GM23338 (cell line): ENCODE measurements at regions not wholly inside any gene's neighbourhood (a gene's known extent, or its start where the extent isn't known, plus 50 kb on each side); places are given as distances from the start of the nearest gene placed in this dataset.

Source experiments
- ATAC-seq: fragments of 200-7000 bp; cut with Tn5 transposase; 3 replicates; pipeline ENCODE4 v1.9.1; 2020
- DNase-seq: peaks from one replicate; pipeline ENCODE4 v3.0.0-alpha.2; 2015; ENCODE audit warnings: low spot score
- H2AFZ ChIP-seq: fragments of 200-600 bp; sonication (generic); 2 replicates; pipeline ENCODE4 v1.8.0; 2016; ENCODE audit warnings: antibody characterized with exemption, mild to moderate bottlenecking, moderate library complexity
- H3F3A ChIP-seq: fragments of 200-600 bp; sonication (generic); replicated peaks from 2 replicates; pipeline ENCODE4 v1.8.0; 2017; ENCODE audit warnings: antibody characterized with exemption, mixed run types, low read depth
- H3K27ac ChIP-seq: fragments of 200-600 bp; sonication (generic); 2 replicates; pipeline ENCODE4 v1.6.1; 2016; ENCODE audit warnings: low read depth
- H3K27me3 ChIP-seq: fragments of 200-600 bp; sonication (generic); 2 replicates; pipeline ENCODE4 v1.8.0; 2016; ENCODE audit warnings: mild to moderate bottlenecking, mixed run types, moderate library complexity; ENCODE audit not compliant: insufficient read depth
- H3K36me3 ChIP-seq: fragments of 200-600 bp; sonication (generic); 2 replicates; pipeline ENCODE4 v1.8.0; 2016; ENCODE audit warnings: mild to moderate bottlenecking; ENCODE audit not compliant: insufficient read depth
- H3K4me1 ChIP-seq: fragments of 200-600 bp; sonication (generic); 2 replicates; pipeline ENCODE4 v1.8.0; 2016; ENCODE audit warnings: mild to moderate bottlenecking, moderate library complexity; ENCODE audit not compliant: insufficient read depth
- H3K4me2 ChIP-seq: fragments of 200-600 bp; sonication (generic); 2 replicates; pipeline ENCODE4 v1.7.1; 2017; ENCODE audit warnings: mixed run types
- H3K4me3 ChIP-seq: fragments of 200-600 bp; sonication (generic); 2 replicates; pipeline ENCODE4 v1.6.1; 2016; ENCODE audit warnings: mixed run types
- H3K79me2 ChIP-seq: fragments of 200-600 bp; sonication (generic); replicated peaks from 2 replicates; pipeline ENCODE4 v1.8.0; 2017; ENCODE audit warnings: mild to moderate bottlenecking; ENCODE audit not compliant: insufficient read depth
- H3K9me2 ChIP-seq: fragments of 200-600 bp; sonication (generic); 2 replicates; pipeline ENCODE4 v1.8.0; 2017; ENCODE audit not compliant: insufficient read depth
- H4K20me1 ChIP-seq: fragments of 200-600 bp; sonication (generic); replicated peaks from 2 replicates; pipeline ENCODE4 v1.8.0; 2017; ENCODE audit warnings: mild to moderate bottlenecking; ENCODE audit not compliant: insufficient read depth
- H3K27ac Mint-ChIP-seq: 2 replicates; pipeline ENCODE4 v1.8.0; 2020; ENCODE audit warnings: inconsistent platforms, mild to moderate bottlenecking, moderate library complexity, mixed read lengths
- H3K27me3 Mint-ChIP-seq: 3 replicates; pipeline ENCODE4 v1.8.0; 2022; ENCODE audit warnings: low read depth, mild to moderate bottlenecking, moderate library complexity, mixed read lengths, inconsistent platforms; ENCODE audit not compliant: insufficient read depth, poor library complexity
- H3K36me3 Mint-ChIP-seq: 3 replicates; pipeline ENCODE4 v1.8.0; 2021; ENCODE audit warnings: low read depth, mild to moderate bottlenecking, inconsistent platforms, moderate library complexity, mixed read lengths
- H3K4me1 Mint-ChIP-seq: 3 replicates; pipeline ENCODE4 v1.8.0; 2020; ENCODE audit warnings: mild to moderate bottlenecking, inconsistent platforms, mixed read lengths
- H3K4me3 Mint-ChIP-seq: 3 replicates; pipeline ENCODE4 v1.8.0; 2021; ENCODE audit warnings: moderate library complexity, mild to moderate bottlenecking, inconsistent platforms, mixed read lengths
- H3K9me3 Mint-ChIP-seq: 3 replicates; pipeline ENCODE4 v1.8.0; 2020; ENCODE audit warnings: moderate library complexity, mild to moderate bottlenecking, inconsistent platforms, mixed read lengths
- CTCF ChIP-seq, 2 experiments: fragments of 200-600 bp in 1 of 2; sonication (generic) in 1 of 2; conservative IDR thresholded peaks; 2 replicates each; pipeline versions ENCODE4 v1.5.1 to v1.6.1; 2016 to 2017; ENCODE audit warnings: antibody characterized with exemption in 2 of 2, low read depth in 2 of 2, mild to moderate bottlenecking in 2 of 2, moderate library complexity in 1 of 2
- ETS1 ChIP-seq: IDR thresholded peaks from 2 replicates; pipeline ENCODE4 v1.6.1; 2016; ENCODE audit warnings: antibody characterized with exemption
- JUNB ChIP-seq: IDR thresholded peaks from one replicate; pipeline ENCODE4 v1.6.1; 2016; ENCODE audit warnings: antibody characterized with exemption; ENCODE audit not compliant: unreplicated experiment
- NANOG ChIP-seq: IDR thresholded peaks from 2 replicates; pipeline ENCODE4 v1.6.1; 2016; ENCODE audit warnings: antibody characterized with exemption, borderline replicate concordance
- POLR2AphosphoS5 ChIP-seq: IDR thresholded peaks from 2 replicates; pipeline ENCODE4 v1.6.1; 2016; ENCODE audit warnings: antibody characterized with exemption, low read depth
- STAT1 ChIP-seq: IDR thresholded peaks from one replicate; pipeline ENCODE4 v1.6.1; 2016; ENCODE audit warnings: antibody characterized with exemption; ENCODE audit not compliant: unreplicated experiment
- ZNF331 ChIP-seq: fragments of 250-450 bp; sonication (Bioruptor Pico); IDR thresholded peaks from 2 replicates; pipeline ENCODE4 v1.5.0; 2020; ENCODE audit warnings: low read depth, mild to moderate bottlenecking, moderate library complexity
- TF ChIP-seq, protein P1 (sequence below): IDR thresholded peaks from one replicate; pipeline ENCODE4 v1.6.1; 2018; ENCODE audit warnings: antibody characterized with exemption; ENCODE audit not compliant: unreplicated experiment
- TF ChIP-seq, protein P2 (sequence below): fragments of 250-450 bp; sonication (Bioruptor Pico); IDR thresholded peaks from 2 replicates; pipeline ENCODE4 v1.5.0; 2020; ENCODE audit warnings: mild to moderate bottlenecking, moderate library complexity

- TF ChIP-seq, protein P1, sequence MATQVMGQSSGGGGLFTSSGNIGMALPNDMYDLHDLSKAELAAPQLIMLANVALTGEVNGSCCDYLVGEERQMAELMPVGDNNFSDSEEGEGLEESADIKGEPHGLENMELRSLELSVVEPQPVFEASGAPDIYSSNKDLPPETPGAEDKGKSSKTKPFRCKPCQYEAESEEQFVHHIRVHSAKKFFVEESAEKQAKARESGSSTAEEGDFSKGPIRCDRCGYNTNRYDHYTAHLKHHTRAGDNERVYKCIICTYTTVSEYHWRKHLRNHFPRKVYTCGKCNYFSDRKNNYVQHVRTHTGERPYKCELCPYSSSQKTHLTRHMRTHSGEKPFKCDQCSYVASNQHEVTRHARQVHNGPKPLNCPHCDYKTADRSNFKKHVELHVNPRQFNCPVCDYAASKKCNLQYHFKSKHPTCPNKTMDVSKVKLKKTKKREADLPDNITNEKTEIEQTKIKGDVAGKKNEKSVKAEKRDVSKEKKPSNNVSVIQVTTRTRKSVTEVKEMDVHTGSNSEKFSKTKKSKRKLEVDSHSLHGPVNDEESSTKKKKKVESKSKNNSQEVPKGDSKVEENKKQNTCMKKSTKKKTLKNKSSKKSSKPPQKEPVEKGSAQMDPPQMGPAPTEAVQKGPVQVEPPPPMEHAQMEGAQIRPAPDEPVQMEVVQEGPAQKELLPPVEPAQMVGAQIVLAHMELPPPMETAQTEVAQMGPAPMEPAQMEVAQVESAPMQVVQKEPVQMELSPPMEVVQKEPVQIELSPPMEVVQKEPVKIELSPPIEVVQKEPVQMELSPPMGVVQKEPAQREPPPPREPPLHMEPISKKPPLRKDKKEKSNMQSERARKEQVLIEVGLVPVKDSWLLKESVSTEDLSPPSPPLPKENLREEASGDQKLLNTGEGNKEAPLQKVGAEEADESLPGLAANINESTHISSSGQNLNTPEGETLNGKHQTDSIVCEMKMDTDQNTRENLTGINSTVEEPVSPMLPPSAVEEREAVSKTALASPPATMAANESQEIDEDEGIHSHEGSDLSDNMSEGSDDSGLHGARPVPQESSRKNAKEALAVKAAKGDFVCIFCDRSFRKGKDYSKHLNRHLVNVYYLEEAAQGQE: no peak
- no peak for TF ChIP-seq ETS1
Observed at GRCh38 chr12:59396919-59397318, 198.9 kb upstream of the SLC16A7 start (continued).

DNA sequence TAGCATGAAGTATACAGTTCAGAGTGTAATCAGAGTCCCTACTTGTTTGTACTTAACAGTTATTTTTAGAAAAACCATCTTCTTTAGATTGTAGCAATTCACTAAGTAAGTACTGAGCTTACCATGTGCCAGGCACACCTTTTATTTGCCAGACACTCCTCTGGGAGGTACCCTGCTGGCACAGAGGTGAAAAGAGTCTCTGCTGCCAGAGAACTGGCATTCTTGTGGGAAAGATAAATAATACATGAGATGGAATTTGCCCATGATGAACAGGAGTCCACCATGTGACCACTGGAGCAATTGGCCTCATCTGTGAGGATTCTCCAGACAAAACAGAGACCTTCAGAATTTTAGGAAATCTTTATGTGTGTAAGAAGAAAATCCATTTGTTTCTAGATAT lies 199.3 kb upstream of the SLC16A7 start:
- no peaks in the 10 kb centered on the region for H3F3A ChIP-seq
- H3K4me3 Mint-ChIP-seq: no peak overlapping the region
- no peak overlapping the region for H3K27ac Mint-ChIP-seq
- H3K4me2 ChIP-seq: no peak overlapping the region
- no peak overlapping the region for H3K4me3 ChIP-seq
- H2AFZ ChIP-seq: no peak overlapping the region
- no peaks in the 10 kb centered on the region for H3K27me3 Mint-ChIP-seq
- no peaks in the 10 kb centered on the region for H3K4me1 ChIP-seq
- ATAC-seq (no peak), DNase-seq (no peak)
- no peaks in the 10 kb centered on the region for H3K4me1 Mint-ChIP-seq
- no peaks in the 10 kb centered on the region for H4K20me1 ChIP-seq
- H3K9me2 ChIP-seq: 0 out of 2 replicates have a peak, but pooled peaks cover 5% of the 10 kb centered on the region
- peaks cover 11% of the 10 kb centered on the region for H3K9me3 Mint-ChIP-seq
- no peak overlapping the region for H3K27ac ChIP-seq
- no peaks in the 10 kb centered on the region for H3K36me3 ChIP-seq
- no peaks in the 10 kb centered on the region for H3K27me3 ChIP-seq
- no peaks in the 10 kb centered on the region for H3K79me2 ChIP-seq
- H3K36me3 Mint-ChIP-seq: no peaks in the 10 kb centered on the region; the same call in 2 of the 3 replicates
- TF ChIP-seq, protein P2, sequence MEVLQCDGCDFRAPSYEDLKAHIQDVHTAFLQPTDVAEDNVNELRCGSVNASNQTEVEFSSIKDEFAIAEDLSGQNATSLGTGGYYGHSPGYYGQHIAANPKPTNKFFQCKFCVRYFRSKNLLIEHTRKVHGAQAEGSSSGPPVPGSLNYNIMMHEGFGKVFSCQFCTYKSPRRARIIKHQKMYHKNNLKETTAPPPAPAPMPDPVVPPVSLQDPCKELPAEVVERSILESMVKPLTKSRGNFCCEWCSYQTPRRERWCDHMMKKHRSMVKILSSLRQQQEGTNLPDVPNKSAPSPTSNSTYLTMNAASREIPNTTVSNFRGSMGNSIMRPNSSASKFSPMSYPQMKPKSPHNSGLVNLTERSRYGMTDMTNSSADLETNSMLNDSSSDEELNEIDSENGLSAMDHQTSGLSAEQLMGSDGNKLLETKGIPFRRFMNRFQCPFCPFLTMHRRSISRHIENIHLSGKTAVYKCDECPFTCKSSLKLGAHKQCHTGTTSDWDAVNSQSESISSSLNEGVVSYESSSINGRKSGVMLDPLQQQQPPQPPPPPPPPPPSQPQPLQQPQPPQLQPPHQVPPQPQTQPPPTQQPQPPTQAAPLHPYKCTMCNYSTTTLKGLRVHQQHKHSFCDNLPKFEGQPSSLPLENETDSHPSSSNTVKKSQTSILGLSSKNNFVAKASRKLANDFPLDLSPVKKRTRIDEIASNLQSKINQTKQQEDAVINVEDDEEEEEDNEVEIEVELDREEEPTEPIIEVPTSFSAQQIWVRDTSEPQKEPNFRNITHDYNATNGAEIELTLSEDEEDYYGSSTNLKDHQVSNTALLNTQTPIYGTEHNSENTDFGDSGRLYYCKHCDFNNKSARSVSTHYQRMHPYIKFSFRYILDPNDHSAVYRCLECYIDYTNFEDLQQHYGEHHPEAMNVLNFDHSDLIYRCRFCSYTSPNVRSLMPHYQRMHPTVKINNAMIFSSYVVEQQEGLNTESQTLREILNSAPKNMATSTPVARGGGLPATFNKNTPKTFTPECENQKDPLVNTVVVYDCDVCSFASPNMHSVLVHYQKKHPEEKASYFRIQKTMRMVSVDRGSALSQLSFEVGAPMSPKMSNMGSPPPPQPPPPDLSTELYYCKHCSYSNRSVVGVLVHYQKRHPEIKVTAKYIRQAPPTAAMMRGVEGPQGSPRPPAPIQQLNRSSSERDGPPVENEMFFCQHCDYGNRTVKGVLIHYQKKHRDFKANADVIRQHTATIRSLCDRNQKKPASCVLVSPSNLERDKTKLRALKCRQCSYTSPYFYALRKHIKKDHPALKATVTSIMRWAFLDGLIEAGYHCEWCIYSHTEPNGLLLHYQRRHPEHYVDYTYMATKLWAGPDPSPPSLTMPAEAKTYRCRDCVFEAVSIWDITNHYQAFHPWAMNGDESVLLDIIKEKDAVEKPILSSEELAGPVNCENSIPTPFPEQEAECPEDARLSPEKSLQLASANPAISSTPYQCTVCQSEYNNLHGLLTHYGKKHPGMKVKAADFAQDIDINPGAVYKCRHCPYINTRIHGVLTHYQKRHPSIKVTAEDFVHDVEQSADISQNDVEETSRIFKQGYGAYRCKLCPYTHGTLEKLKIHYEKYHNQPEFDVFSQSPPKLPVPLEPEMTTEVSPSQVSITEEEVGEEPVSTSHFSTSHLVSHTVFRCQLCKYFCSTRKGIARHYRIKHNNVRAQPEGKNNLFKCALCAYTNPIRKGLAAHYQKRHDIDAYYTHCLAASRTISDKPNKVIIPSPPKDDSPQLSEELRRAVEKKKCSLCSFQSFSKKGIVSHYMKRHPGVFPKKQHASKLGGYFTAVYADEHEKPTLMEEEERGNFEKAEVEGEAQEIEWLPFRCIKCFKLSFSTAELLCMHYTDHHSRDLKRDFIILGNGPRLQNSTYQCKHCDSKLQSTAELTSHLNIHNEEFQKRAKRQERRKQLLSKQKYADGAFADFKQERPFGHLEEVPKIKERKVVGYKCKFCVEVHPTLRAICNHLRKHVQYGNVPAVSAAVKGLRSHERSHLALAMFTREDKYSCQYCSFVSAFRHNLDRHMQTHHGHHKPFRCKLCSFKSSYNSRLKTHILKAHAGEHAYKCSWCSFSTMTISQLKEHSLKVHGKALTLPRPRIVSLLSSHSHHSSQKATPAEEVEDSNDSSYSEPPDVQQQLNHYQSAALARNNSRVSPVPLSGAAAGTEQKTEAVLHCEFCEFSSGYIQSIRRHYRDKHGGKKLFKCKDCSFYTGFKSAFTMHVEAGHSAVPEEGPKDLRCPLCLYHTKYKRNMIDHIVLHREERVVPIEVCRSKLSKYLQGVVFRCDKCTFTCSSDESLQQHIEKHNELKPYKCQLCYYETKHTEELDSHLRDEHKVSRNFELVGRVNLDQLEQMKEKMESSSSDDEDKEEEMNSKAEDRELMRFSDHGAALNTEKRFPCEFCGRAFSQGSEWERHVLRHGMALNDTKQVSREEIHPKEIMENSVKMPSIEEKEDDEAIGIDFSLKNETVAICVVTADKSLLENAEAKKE: no peak
- TF ChIP-seq POLR2AphosphoS5: no peak
- TF ChIP-seq STAT1: no peak
- no peak for TF ChIP-seq JUNB
- TF ChIP-seq, protein P1: no peak
- no peak for TF ChIP-seq ZNF331 (CRISPR knock-in tag)
- TF ChIP-seq CTCF (conservative IDR thresholded peaks at IDR 0.05; ENCODE audit: low read depth in 2 of 2): no peak
- TF ChIP-seq NANOG: no peak
